B cell (primary cell): ENCODE measurements at regions not wholly inside any gene's neighbourhood (a gene's known extent, or its start where the extent isn't known, plus 50 kb on each side); places are given as distances from the start of the nearest gene placed in this dataset.

Experiments used
- ATAC-seq: fragments of 200-7000 bp; cut with Tn5 transposase; one replicate; pipeline ENCODE4 v1.10.0; 2021; ENCODE audit warnings: low read depth, mild to moderate bottlenecking, moderate number of reproducible peaks, moderate library complexity
- CTCF ChIA-PET: fragments of 350-600 bp; sonication (Branson Sonifier 250); formaldehyde crosslinking; loops from one replicate; lab custom pipeline; 2021; ENCODE audit warnings: antibody characterized with exemption, inconsistent platforms; lab: Charles Lee
- POLR2A ChIA-PET: fragments of 350-600 bp; sonication (Branson Sonifier 250); formaldehyde crosslinking; loops from one replicate; lab custom pipeline; 2021; ENCODE audit warnings: antibody characterized with exemption; lab: Charles Lee
- DNase-seq: peaks from one replicate; pipeline ENCODE4 v3.0.0; 2013
- H2AFZ ChIP-seq: 2 replicates; pipeline ENCODE4 v1.6.1; 2012; ENCODE audit warnings: mild to moderate bottlenecking, low read depth, low read length; ENCODE audit not compliant: insufficient read depth, poor library complexity, severe bottlenecking
- H3K27ac ChIP-seq, 2 donors: 1 replicate in 1 of 2; 2 replicates in 1 of 2; pipeline ENCODE4 v1.5.1; 2012 to 2013; ENCODE audit warnings: low read length in 2 of 2, mild to moderate bottlenecking in 2 of 2, moderate library complexity in 1 of 2
- H3K27me3 ChIP-seq, 4 experiments: fragments of 200-600 bp in 1 of 4; sonication (generic) in 1 of 4; replicated peaks in 1 of 4; 1 replicate in 2 of 4; 2 replicates in 2 of 4; pipeline versions ENCODE4 v1.6.1 to v1.7.0; 2013 to 2016; ENCODE audit warnings: low read length in 3 of 4, mild to moderate bottlenecking in 2 of 4, mixed read lengths in 1 of 4, moderate library complexity in 1 of 4; ENCODE audit not compliant: insufficient read depth in 4 of 4, control insufficient read depth in 3 of 4; ENCODE audit errors: control extremely low read depth in 1 of 4
- H3K36me3 ChIP-seq, 2 experiments: replicated peaks in 1 of 2; 1 replicate in 1 of 2; 2 replicates in 1 of 2; pipeline versions ENCODE4 v1.6.1 to v1.7.1; 2013; ENCODE audit warnings: low read length in 1 of 2; ENCODE audit not compliant: insufficient read depth in 2 of 2, control insufficient read depth in 1 of 2; ENCODE audit errors: control extremely low read depth in 1 of 2, extremely low read depth in 1 of 2
- H3K4me1 ChIP-seq, 2 donors: fragments of 200-600 bp in 1 of 2; sonication (generic) in 1 of 2; 1 replicate in 1 of 2; 2 replicates in 1 of 2; pipeline versions ENCODE4 v1.5.1 to v1.6.1; 2013 to 2017; ENCODE audit warnings: low read length in 2 of 2; ENCODE audit not compliant: control insufficient read depth in 2 of 2, insufficient read depth in 2 of 2
- H3K4me2 ChIP-seq: replicated peaks from 2 replicates; pipeline ENCODE3; 2012; ENCODE audit warnings: mild to moderate bottlenecking, low read depth, low read length; ENCODE audit not compliant: poor library complexity, severe bottlenecking
- H3K4me3 ChIP-seq, 5 experiments: fragments of 200-600 bp in 1 of 5; sonication (generic) in 1 of 5; 1 replicate in 3 of 5; 2 replicates in 2 of 5; pipeline versions ENCODE4 v1.5.1 to v1.7.0; 2011 to 2016; ENCODE audit warnings: low read length in 4 of 5, mild to moderate bottlenecking in 4 of 5, low read depth in 2 of 5, control low read depth in 1 of 5, moderate library complexity in 1 of 5; ENCODE audit not compliant: insufficient read depth in 1 of 5; ENCODE audit errors: control extremely low read depth in 1 of 5, extremely low read depth in 1 of 5
- H3K79me2 ChIP-seq: fragments of 200-600 bp; sonication (generic); one replicate; pipeline ENCODE4 v1.6.0; 2016; ENCODE audit warnings: low read length; ENCODE audit not compliant: control insufficient read depth, insufficient read depth
- H3K9ac ChIP-seq: fragments of 200-600 bp; sonication (generic); 2 replicates; pipeline ENCODE4 v1.6.1; 2017; ENCODE audit warnings: mild to moderate bottlenecking, low read length, moderate library complexity
- H3K9me3 ChIP-seq, 3 donors: one replicate each; pipeline versions ENCODE4 v1.6.1 to v1.7.1; 2013; ENCODE audit warnings: low read length in 2 of 3; ENCODE audit not compliant: control insufficient read depth in 2 of 3, insufficient read depth in 1 of 3; ENCODE audit errors: control extremely low read depth in 1 of 3
- H4K20me1 ChIP-seq: 2 replicates; pipeline ENCODE4 v1.6.0; 2012; ENCODE audit warnings: mild to moderate bottlenecking, low read length; ENCODE audit not compliant: insufficient read depth, control insufficient read depth, poor library complexity, severe bottlenecking
- H3K27ac Mint-ChIP-seq: one replicate; pipeline ENCODE4 v1.8.0; 2021; ENCODE audit warnings: mixed read lengths
- H3K27me3 Mint-ChIP-seq: one replicate; pipeline ENCODE4 v1.8.0; 2021; ENCODE audit warnings: mixed read lengths
- H3K4me1 Mint-ChIP-seq: one replicate; pipeline ENCODE4 v1.8.0; 2021; ENCODE audit warnings: mixed read lengths
- H3K4me3 Mint-ChIP-seq: one replicate; pipeline ENCODE4 v1.8.0; 2021; ENCODE audit warnings: mixed read lengths
- H3K9me3 Mint-ChIP-seq: one replicate; pipeline ENCODE4 v1.8.0; 2022; ENCODE audit warnings: mixed read lengths; ENCODE audit not compliant: insufficient read depth
- CTCF ChIP-seq: fragments of 200-600 bp; IDR thresholded peaks from one replicate; pipeline ENCODE4 v1.8.0; 2022; ENCODE audit warnings: antibody characterized with exemption, mild to moderate bottlenecking
- EZH2 ChIP-seq: IDR thresholded peaks from 2 replicates; pipeline ENCODE4 v1.6.1; 2012; ENCODE audit warnings: borderline replicate concordance, low read depth, mild to moderate bottlenecking, moderate library complexity, low read length; ENCODE audit not compliant: insufficient read depth, poor library complexity, severe bottlenecking
- WGBS: methylation state at CpG from one replicate; pipeline ENCODE4 v1.1.5; 2013; ENCODE audit warnings: missing lambda C conversion rate; ENCODE audit not compliant: insufficient coverage; 5-methylcytosine and 5-hydroxymethylcytosine counted together
- intact Hi-C: fragments of 100-400 bp; cut with micrococcal nuclease; formaldehyde crosslinking; loops from one replicate; pipeline ENCODE4 v1.10.0; 2022

- H4K20me1 ChIP-seq, result no peaks in the 10 kb centered on the region
These were observed 227.5 kb downstream of the ANKRD30B start for GRCh38 chr18:14975431-14975830.

More at GRCh38 chr18:14975431-14975830, 227.5 kb downstream of the ANKRD30B start:
- ChIA-PET POLR2A (no interaction called here), CTCF (no interaction called here)
- no peak overlapping the region for H3K27ac ChIP-seq
- H3K4me3 Mint-ChIP-seq, result no peak overlapping the region
- H3K36me3 ChIP-seq, result no peaks in the 10 kb centered on the region
- H3K9me3 Mint-ChIP-seq, result no peaks in the 10 kb centered on the region
- ATAC-seq (no peak), DNase-seq (no peak)
- TF ChIP-seq CTCF (no peak), EZH2 (no peak)
- no peak overlapping the region for H3K27ac Mint-ChIP-seq
- no peaks in the 10 kb centered on the region for H3K27me3 Mint-ChIP-seq
- WGBS, result 84% methylated on average over 7 of the region's 9 CpGs
- H2AFZ ChIP-seq, result no peak overlapping the region
- H3K4me1 Mint-ChIP-seq, result no peaks in the 10 kb centered on the region
- intact Hi-C loops, result no loop called here
- no peak overlapping the region for H3K4me2 ChIP-seq
- no peaks in the 10 kb centered on the region for H3K27me3 ChIP-seq
- peaks cover 0 to 6% (median 0%) of the 10 kb centered on the region in 3 donors for H3K9me3 ChIP-seq
- H3K4me1 ChIP-seq, result no peaks in the 10 kb centered on the region
- no peak overlapping the region for H3K4me3 ChIP-seq
- no peak overlapping the region for H3K9ac ChIP-seq
- no peaks in the 10 kb centered on the region for H3K79me2 ChIP-seq
